ENCODE measurements at regions not wholly inside any gene's neighbourhood (a gene's known extent, or its start where the extent isn't known, plus 50 kb on each side); places are given as distances from the start of the nearest gene placed in this dataset.

- H3K4me3 Mint-ChIP-seq (ENCODE audit: low read depth): no peak overlapping the region
- H3K36me3 Mint-ChIP-seq (ENCODE audit: insufficient read depth): no peaks in the 10 kb centered on the region
- H3K27ac Mint-ChIP-seq: no peak overlapping the region
- no peak for DNase-seq (ENCODE audit: low spot score, unreplicated experiment)
- H3K9me3 Mint-ChIP-seq (ENCODE audit: low read depth): no peaks in the 10 kb centered on the region
- H3K27me3 Mint-ChIP-seq: peaks cover 27% of the 10 kb centered on the region
- H3K4me1 Mint-ChIP-seq (ENCODE audit: low read depth): no peaks in the 10 kb centered on the region
- no peak for TF ChIP-seq CTCF (IDR thresholded peaks at IDR 0.05; ENCODE audit: unreplicated experiment)
Measured at GRCh38 chr5:174834081-174834480, 109.7 kb downstream of the MSX2 start.

GRCh38 chr5:174832811-174833210 is 108.4 kb downstream of the MSX2 start:
- Mint-ChIP-seq H3K4me1 (ENCODE audit: low read depth) (no peaks in the 10 kb centered on the region), H3K27me3 (peaks cover 18% of the 10 kb centered on the region), H3K9me3 (ENCODE audit: low read depth) (no peaks in the 10 kb centered on the region), H3K36me3 (ENCODE audit: insufficient read depth) (no peaks in the 10 kb centered on the region), H3K4me3 (ENCODE audit: low read depth) (no peak overlapping the region), H3K27ac (no peak overlapping the region)
- DNase-seq (ENCODE audit: low spot score, unreplicated experiment): no peak
- no peak for TF ChIP-seq CTCF (IDR thresholded peaks at IDR 0.05; ENCODE audit: unreplicated experiment)

- Mint-ChIP-seq H3K4me1 (ENCODE audit: low read depth) (no peaks in the 10 kb centered on the region), H3K9me3 (ENCODE audit: low read depth) (no peaks in the 10 kb centered on the region), H3K27ac (no peak overlapping the region), H3K27me3 (peaks cover 13% of the 10 kb centered on the region), H3K4me3 (ENCODE audit: low read depth) (no peak overlapping the region), H3K36me3 (ENCODE audit: insufficient read depth) (no peaks in the 10 kb centered on the region)
- TF ChIP-seq CTCF (IDR thresholded peaks at IDR 0.05; ENCODE audit: unreplicated experiment): no peak
- no peak for DNase-seq (ENCODE audit: low spot score, unreplicated experiment)
Measured at GRCh38 chr5:174832025-174832424, 107.6 kb downstream of the MSX2 start.

- TF ChIP-seq CTCF (IDR thresholded peaks at IDR 0.05; ENCODE audit: unreplicated experiment): no peak
- no peaks in the 10 kb centered on the region for H3K9me3 Mint-ChIP-seq (ENCODE audit: low read depth)
- no peak overlapping the region for H3K27ac Mint-ChIP-seq
- no peak overlapping the region for H3K4me3 Mint-ChIP-seq (ENCODE audit: low read depth)
- DNase-seq (ENCODE audit: low spot score, unreplicated experiment): no peak
- H3K36me3 Mint-ChIP-seq (ENCODE audit: insufficient read depth): no peaks in the 10 kb centered on the region
- no peaks in the 10 kb centered on the region for H3K4me1 Mint-ChIP-seq (ENCODE audit: low read depth)
- peaks cover 12% of the 10 kb centered on the region for H3K27me3 Mint-ChIP-seq
Measured at GRCh38 chr5:174831031-174831660, 106.8 kb downstream of the MSX2 start.

- no peak overlapping the region for H3K4me3 Mint-ChIP-seq (ENCODE audit: low read depth)
- H3K36me3 Mint-ChIP-seq (ENCODE audit: insufficient read depth): no peaks in the 10 kb centered on the region
- H3K27ac Mint-ChIP-seq: no peak overlapping the region
- peaks cover 16% of the 10 kb centered on the region for H3K27me3 Mint-ChIP-seq
- no peak for TF ChIP-seq CTCF (IDR thresholded peaks at IDR 0.05; ENCODE audit: unreplicated experiment)
- H3K4me1 Mint-ChIP-seq (ENCODE audit: low read depth): no peaks in the 10 kb centered on the region
- no peak for DNase-seq (ENCODE audit: low spot score, unreplicated experiment)
- no peaks in the 10 kb centered on the region for H3K9me3 Mint-ChIP-seq (ENCODE audit: low read depth)
Measured at GRCh38 chr5:174829511-174829864, 105.1 kb downstream of the MSX2 start.
